ENCODE measurements at regions not wholly inside any gene's neighbourhood (a gene's known extent, or its start where the extent isn't known, plus 50 kb on each side); places are given as distances from the start of the nearest gene placed in this dataset.
A peak's percentile ranks its signal among the peaks of the same experiment; 100 is the strongest.

- TF ChIP-seq GATA3 (IDR thresholded peaks at IDR 0.05; ENCODE audit: low read depth, low read length) = no peak
- no peak for TF ChIP-seq GATA2 (IDR thresholded peaks at IDR 0.05; ENCODE audit: low read depth, low read length)
These were observed 196.9 kb upstream of the UBL3 start for GRCh38 chr13:30047154-30047874.

- TF ChIP-seq GATA2 (IDR thresholded peaks at IDR 0.05; ENCODE audit: low read depth, low read length) = no peak
- no peak for TF ChIP-seq GATA3 (IDR thresholded peaks at IDR 0.05; ENCODE audit: low read depth, low read length)
These were observed 195.7 kb upstream of the UBL3 start for GRCh38 chr13:30045916-30046704.

GRCh38 chr13:30044932-30045331 lies 194.5 kb upstream of the UBL3 start:
- no peak for TF ChIP-seq GATA2 (IDR thresholded peaks at IDR 0.05; ENCODE audit: low read depth, low read length)
- TF ChIP-seq GATA3 (IDR thresholded peaks at IDR 0.05; ENCODE audit: low read depth, low read length) = no peak

GRCh38 chr13:30043631-30043925 lies 193.2 kb upstream of the UBL3 start:
- TF ChIP-seq GATA2 (IDR thresholded peaks at IDR 0.05; ENCODE audit: low read depth, low read length) (no peak), GATA3 (IDR thresholded peaks at IDR 0.05; ENCODE audit: low read depth, low read length) (no peak)

GRCh38 chr13:30042891-30043630 lies 192.6 kb upstream of the UBL3 start:
- no peak for TF ChIP-seq GATA3 (IDR thresholded peaks at IDR 0.05; ENCODE audit: low read depth, low read length)

- no peak for TF ChIP-seq GATA3 (IDR thresholded peaks at IDR 0.05; ENCODE audit: low read depth, low read length)
- no peak for TF ChIP-seq GATA2 (IDR thresholded peaks at IDR 0.05; ENCODE audit: low read depth, low read length)
These were observed 191.9 kb upstream of the UBL3 start for GRCh38 chr13:30042272-30042671.

GRCh38 chr13:30039511-30039911 lies 189.1 kb upstream of the UBL3 start:
- TF ChIP-seq GATA3 (IDR thresholded peaks at IDR 0.05; ENCODE audit: low read depth, low read length) (no peak), GATA2 (IDR thresholded peaks at IDR 0.05; ENCODE audit: low read depth, low read length) (no peak)

- TF ChIP-seq GATA2 (IDR thresholded peaks at IDR 0.05; ENCODE audit: low read depth, low read length) (no peak), GATA3 (IDR thresholded peaks at IDR 0.05; ENCODE audit: low read depth, low read length) (no peak)
These were observed 188.5 kb upstream of the UBL3 start for GRCh38 chr13:30038884-30039283.

- TF ChIP-seq GATA2 (IDR thresholded peaks at IDR 0.05; ENCODE audit: low read depth, low read length) (no peak), GATA3 (IDR thresholded peaks at IDR 0.05; ENCODE audit: low read depth, low read length) (no peak)
These were observed 187.3 kb upstream of the UBL3 start for GRCh38 chr13:30037766-30038165.

- TF ChIP-seq GATA2 (IDR thresholded peaks at IDR 0.05; ENCODE audit: low read depth, low read length) (no peak), GATA3 (IDR thresholded peaks at IDR 0.05; ENCODE audit: low read depth, low read length) (no peak)
These were observed 186.9 kb upstream of the UBL3 start for GRCh38 chr13:30037306-30037705.

- TF ChIP-seq GATA3 (IDR thresholded peaks at IDR 0.05; ENCODE audit: low read depth, low read length) = no peak
- no peak for TF ChIP-seq GATA2 (IDR thresholded peaks at IDR 0.05; ENCODE audit: low read depth, low read length)
These were observed 184.0 kb upstream of the UBL3 start for GRCh38 chr13:30034458-30034795.

GRCh38 chr13:30033681-30034457 lies 183.5 kb upstream of the UBL3 start:
- TF ChIP-seq GATA3 (IDR thresholded peaks at IDR 0.05; ENCODE audit: low read depth, low read length) (no peak), GATA2 (IDR thresholded peaks at IDR 0.05; ENCODE audit: low read depth, low read length) (no peak)

- TF ChIP-seq GATA3 (IDR thresholded peaks at IDR 0.05; ENCODE audit: low read depth, low read length) (no peak), GATA2 (IDR thresholded peaks at IDR 0.05; ENCODE audit: low read depth, low read length) (peak; percentile 36; the same call in 1 of the 2 replicates)
These were observed 181.8 kb upstream of the UBL3 start for GRCh38 chr13:30032263-30032662.

- no peak for TF ChIP-seq GATA2 (IDR thresholded peaks at IDR 0.05; ENCODE audit: low read depth, low read length)
- no peak for TF ChIP-seq GATA3 (IDR thresholded peaks at IDR 0.05; ENCODE audit: low read depth, low read length)
These were observed 181.1 kb upstream of the UBL3 start for GRCh38 chr13:30031488-30031887.
